Activated effector memory CD4-positive, alpha-beta T cell treated with anti-CD3 and anti-CD28 coated beads, Interleukin-2, amount 50 U/mL, for 16 hours (primary cell): ENCODE measurements at regions not wholly inside any gene's neighbourhood (a gene's known extent, or its start where the extent isn't known, plus 50 kb on each side); places are given as distances from the start of the nearest gene placed in this dataset.
"Not testable (repeated sequence)": the region's sequence is repeated elsewhere in the genome, so short reads cannot be mapped to it uniquely, and the experiment has no call there.

Experiments used
- DNase-seq: peaks from one replicate; pipeline ENCODE4 v3.0.0-alpha.2; 2020

- no peak for DNase-seq
These were observed 261.7 kb downstream of the UTRN start for GRCh38 chr6:144546807-144547206.

- DNase-seq, result no peak
These were observed 262.3 kb downstream of the UTRN start for GRCh38 chr6:144547409-144547808.

- no peak for DNase-seq
These were observed 263.4 kb downstream of the UTRN start for GRCh38 chr6:144548536-144548935.

- no peak for DNase-seq
These were observed 265.0 kb downstream of the UTRN start for GRCh38 chr6:144549837-144550747.

GRCh38 chr6:144551339-144551738, 266.2 kb downstream of the UTRN start:
- no peak for DNase-seq

GRCh38 chr6:144555066-144555465, 269.9 kb downstream of the UTRN start:
- DNase-seq, result no peak

GRCh38 chr6:144559865-144560593, 274.9 kb downstream of the UTRN start:
- DNase-seq, result peak; percentile 68

- DNase-seq, result no peak
These were observed 276.4 kb downstream of the UTRN start for GRCh38 chr6:144561455-144562043.

- no peak for DNase-seq
These were observed 279.1 kb downstream of the UTRN start for GRCh38 chr6:144564202-144564601.

- no peak for DNase-seq
These were observed 281.9 kb downstream of the UTRN start for GRCh38 chr6:144566868-144567615.

GRCh38 chr6:144568241-144568640, 283.1 kb downstream of the UTRN start:
- DNase-seq, result no peak

GRCh38 chr6:144572541-144572940, 287.4 kb downstream of the UTRN start:
- DNase-seq, result not testable (repeated sequence)

GRCh38 chr6:144574796-144575195, 289.7 kb downstream of the UTRN start:
- DNase-seq, result no peak

- no peak for DNase-seq
These were observed 290.2 kb downstream of the UTRN start for GRCh38 chr6:144575327-144575726.

GRCh38 chr6:144576871-144577270, 291.7 kb downstream of the UTRN start:
- no peak for DNase-seq

- no peak for DNase-seq
These were observed 293.5 kb downstream of the UTRN start for GRCh38 chr6:144578385-144579350.

- no peak for DNase-seq
These were observed 294.9 kb downstream of the UTRN start for GRCh38 chr6:144580039-144580438.

GRCh38 chr6:144580771-144581170, 295.6 kb downstream of the UTRN start:
- DNase-seq, result no peak

GRCh38 chr6:144581812-144582537, 296.8 kb downstream of the UTRN start:
- DNase-seq, result no peak

GRCh38 chr6:144582939-144583613, 297.9 kb downstream of the UTRN start:
- peak; percentile 75 for DNase-seq

- DNase-seq, result no peak
These were observed 298.4 kb downstream of the UTRN start for GRCh38 chr6:144583614-144583954.
